ENCODE measurements at regions not wholly inside any gene's neighbourhood (a gene's known extent, or its start where the extent isn't known, plus 50 kb on each side); places are given as distances from the start of the nearest gene placed in this dataset.

GRCh38 chr21:27300770-27301169 lies 333.9 kb upstream of the ADAMTS5 start:
- TF ChIP-seq EP300 (IDR thresholded peaks at IDR 0.05): no peak
- TF ChIP-seq POLR2AphosphoS5 (IDR thresholded peaks at IDR 0.05): no peak
- TF ChIP-seq POLR2A (IDR thresholded peaks at IDR 0.05): no peak
- TF ChIP-seq CTCF (IDR thresholded peaks at IDR 0.05): no peak
- WGBS, 2 donors (ENCODE audit: low coverage in 1 of 2): 72 to 78% methylated on average over 2 of the region's 2 CpGs
- Histone ChIP-seq H3K36me3 (no peaks in the 10 kb centered on the region), H3K9me3 (peaks cover 0 to 10% (median 0%) of the 10 kb centered on the region in 3 donors), H3K27ac (no peak overlapping the region), H3K27me3 (no peaks in the 10 kb centered on the region), H3K4me3 (no peak overlapping the region), H3K4me1 (no peaks in the 10 kb centered on the region)
- ATAC-seq: no peak

- peak; percentile 75 for ATAC-seq
- 70% methylated on average over 1 of the region's 1 CpG; no CpG with 5 or more reads in 1 of the 2 donors for WGBS, 2 donors (ENCODE audit: low coverage in 1 of 2)
- Histone ChIP-seq H3K4me3 (no peak overlapping the region), H3K27me3 (no peaks in the 10 kb centered on the region), H3K9me3 (peaks cover 0 to 10% (median 0%) of the 10 kb centered on the region in 3 donors), H3K27ac (peak overlapping the region in 2 of 4 donors; percentile 42 to 48), H3K36me3 (no peaks in the 10 kb centered on the region), H3K4me1 (no peaks in the 10 kb centered on the region)
- TF ChIP-seq CTCF (IDR thresholded peaks at IDR 0.05): no peak
- no peak for TF ChIP-seq EP300 (IDR thresholded peaks at IDR 0.05)
- no peak for TF ChIP-seq POLR2AphosphoS5 (IDR thresholded peaks at IDR 0.05)
- no peak for TF ChIP-seq POLR2A (IDR thresholded peaks at IDR 0.05)
Observed at GRCh38 chr21:27298465-27298864, 331.6 kb upstream of the ADAMTS5 start.

- Histone ChIP-seq H3K4me3 (no peak overlapping the region), H3K9me3 (peaks cover 0 to 10% (median 0%) of the 10 kb centered on the region in 3 donors), H3K4me1 (peaks cover 0 to 6% (median 0%) of the 10 kb centered on the region in 3 donors), H3K27me3 (no peaks in the 10 kb centered on the region), H3K27ac (no peak overlapping the region), H3K36me3 (no peaks in the 10 kb centered on the region)
- TF ChIP-seq EP300 (IDR thresholded peaks at IDR 0.05) (no peak), CTCF (IDR thresholded peaks at IDR 0.05) (no peak), POLR2AphosphoS5 (IDR thresholded peaks at IDR 0.05) (no peak), POLR2A (IDR thresholded peaks at IDR 0.05) (no peak)
- 64 to 67% methylated on average over 1 of the region's 1 CpG for WGBS, 2 donors (ENCODE audit: low coverage in 1 of 2)
- ATAC-seq: no peak
Observed at GRCh38 chr21:27293239-27293638, 326.4 kb upstream of the ADAMTS5 start.

DNA sequence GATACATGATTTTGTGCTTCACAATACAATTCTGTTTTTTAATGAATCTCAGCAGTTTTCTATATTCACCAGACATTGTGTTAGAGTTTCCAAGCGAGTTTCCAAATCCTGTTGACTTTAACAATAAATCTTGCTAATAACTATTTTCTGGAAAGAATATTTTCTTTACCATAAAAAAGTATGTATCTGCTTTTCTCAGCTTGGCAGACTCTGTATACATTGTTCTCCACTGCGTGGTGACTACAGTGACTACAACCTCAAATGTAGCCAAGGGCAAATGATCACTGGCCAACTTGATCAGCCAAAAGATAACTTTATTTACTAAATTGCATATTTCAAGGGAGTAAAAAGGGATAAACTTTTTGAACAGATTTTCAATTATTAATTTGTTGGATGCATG lies 325.9 kb upstream of the ADAMTS5 start:
- ATAC-seq: no peak
- WGBS, 2 donors (ENCODE audit: low coverage in 1 of 2): 84 to 86% methylated on average over 2 of the region's 2 CpGs

More for the DNA sequence above, 325.9 kb upstream of the ADAMTS5 start:
- Histone ChIP-seq H3K4me3 (no peak overlapping the region), H3K4me1 (peaks cover 0 to 6% (median 0%) of the 10 kb centered on the region in 3 donors), H3K27me3 (no peaks in the 10 kb centered on the region), H3K9me3 (peaks cover 0 to 10% (median 0%) of the 10 kb centered on the region in 3 donors), H3K27ac (no peak overlapping the region), H3K36me3 (no peaks in the 10 kb centered on the region)
- TF ChIP-seq POLR2A (IDR thresholded peaks at IDR 0.05): no peak
- TF ChIP-seq CTCF (IDR thresholded peaks at IDR 0.05): no peak
- TF ChIP-seq EP300 (IDR thresholded peaks at IDR 0.05): no peak
- no peak for TF ChIP-seq POLR2AphosphoS5 (IDR thresholded peaks at IDR 0.05)
